Activated CD8-positive, alpha-beta T cell treated with anti-CD3 and anti-CD28 coated beads for 36 hours (primary cell): ENCODE measurements at regions not wholly inside any gene's neighbourhood (a gene's known extent, or its start where the extent isn't known, plus 50 kb on each side); places are given as distances from the start of the nearest gene placed in this dataset.

Experiments used
- ATAC-seq: fragments of 200-7000 bp; cut with Tn5 transposase; one replicate; pipeline ENCODE4 v1.10.0; 2021; ENCODE audit warnings: mild to moderate bottlenecking, moderate library complexity
- CTCF ChIA-PET: fragments of 350-600 bp; sonication (Branson Sonifier 250); formaldehyde crosslinking; loops from one replicate; lab custom pipeline; 2021; ENCODE audit warnings: antibody characterized with exemption; lab: Charles Lee
- POLR2A ChIA-PET: fragments of 350-600 bp; sonication (Branson Sonifier 250); formaldehyde crosslinking; loops from one replicate; lab custom pipeline; 2021; ENCODE audit warnings: antibody characterized with exemption; lab: Charles Lee
- DNase-seq: peaks from one replicate; pipeline ENCODE4 v3.0.0-alpha.2; 2020
- H3K27ac Mint-ChIP-seq: one replicate; pipeline ENCODE4 v1.8.0; 2021; ENCODE audit warnings: mild to moderate bottlenecking, mixed read lengths
- H3K27me3 Mint-ChIP-seq: one replicate; pipeline ENCODE4 v1.8.0; 2021; ENCODE audit warnings: mixed read lengths
- H3K36me3 Mint-ChIP-seq: one replicate; pipeline ENCODE4 v1.8.0; 2021; ENCODE audit warnings: low read depth, mixed read lengths
- H3K4me1 Mint-ChIP-seq: one replicate; pipeline ENCODE4 v1.8.0; 2021; ENCODE audit warnings: low read depth, mixed read lengths
- H3K4me3 Mint-ChIP-seq: one replicate; pipeline ENCODE4 v1.8.0; 2021; ENCODE audit warnings: mild to moderate bottlenecking, moderate library complexity, mixed read lengths
- H3K9me3 Mint-ChIP-seq: one replicate; pipeline ENCODE4 v1.8.0; 2021; ENCODE audit warnings: mixed read lengths
- intact Hi-C: fragments of 100-400 bp; cut with micrococcal nuclease; formaldehyde crosslinking; loops from one replicate; pipeline ENCODE4 v1.10.0; 2022
- TF ChIP-seq, protein P1 (sequence below): fragments of 200-600 bp; IDR thresholded peaks from one replicate; pipeline ENCODE4 v1.8.0; 2022; ENCODE audit warnings: antibody characterized with exemption, mild to moderate bottlenecking

DNA sequence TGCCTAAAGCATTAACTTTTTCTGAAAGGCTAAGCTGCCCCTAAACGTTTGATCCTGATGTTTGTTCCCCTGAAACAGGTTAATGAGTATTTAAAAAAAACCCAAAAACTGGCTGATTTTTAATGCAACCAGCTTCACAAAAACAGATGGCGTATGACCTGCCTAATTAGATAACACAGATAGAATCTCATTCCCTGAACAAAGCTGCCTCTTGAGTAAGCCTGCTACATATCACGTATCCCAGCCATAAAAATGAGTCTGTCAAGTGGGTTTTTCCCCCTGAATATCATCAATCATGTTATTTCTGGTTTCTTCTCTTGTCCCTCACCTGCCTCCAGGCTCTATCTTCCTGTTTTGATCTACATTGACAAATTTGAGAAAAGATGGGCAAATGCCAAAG, 154.2 kb upstream of the FAM9B start:
- Mint-ChIP-seq H3K27ac (no peak overlapping the region), H3K4me3 (no peak overlapping the region), H3K4me1 (no peaks in the 10 kb centered on the region), H3K36me3 (no peaks in the 10 kb centered on the region), H3K27me3 (no peaks in the 10 kb centered on the region), H3K9me3 (no peaks in the 10 kb centered on the region)
- ChIA-PET CTCF (interaction anchor here (0.7 kb wide), 1 partner anchor 399 kb away, joined by 3 read pairs; no protein-coding TSS in a partner anchor), POLR2A (no interaction called here)
- TF ChIP-seq, protein P1, sequence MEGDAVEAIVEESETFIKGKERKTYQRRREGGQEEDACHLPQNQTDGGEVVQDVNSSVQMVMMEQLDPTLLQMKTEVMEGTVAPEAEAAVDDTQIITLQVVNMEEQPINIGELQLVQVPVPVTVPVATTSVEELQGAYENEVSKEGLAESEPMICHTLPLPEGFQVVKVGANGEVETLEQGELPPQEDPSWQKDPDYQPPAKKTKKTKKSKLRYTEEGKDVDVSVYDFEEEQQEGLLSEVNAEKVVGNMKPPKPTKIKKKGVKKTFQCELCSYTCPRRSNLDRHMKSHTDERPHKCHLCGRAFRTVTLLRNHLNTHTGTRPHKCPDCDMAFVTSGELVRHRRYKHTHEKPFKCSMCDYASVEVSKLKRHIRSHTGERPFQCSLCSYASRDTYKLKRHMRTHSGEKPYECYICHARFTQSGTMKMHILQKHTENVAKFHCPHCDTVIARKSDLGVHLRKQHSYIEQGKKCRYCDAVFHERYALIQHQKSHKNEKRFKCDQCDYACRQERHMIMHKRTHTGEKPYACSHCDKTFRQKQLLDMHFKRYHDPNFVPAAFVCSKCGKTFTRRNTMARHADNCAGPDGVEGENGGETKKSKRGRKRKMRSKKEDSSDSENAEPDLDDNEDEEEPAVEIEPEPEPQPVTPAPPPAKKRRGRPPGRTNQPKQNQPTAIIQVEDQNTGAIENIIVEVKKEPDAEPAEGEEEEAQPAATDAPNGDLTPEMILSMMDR: no peak
- intact Hi-C loops: no loop called here
- no peak for ATAC-seq
- DNase-seq: no peak

DNA sequence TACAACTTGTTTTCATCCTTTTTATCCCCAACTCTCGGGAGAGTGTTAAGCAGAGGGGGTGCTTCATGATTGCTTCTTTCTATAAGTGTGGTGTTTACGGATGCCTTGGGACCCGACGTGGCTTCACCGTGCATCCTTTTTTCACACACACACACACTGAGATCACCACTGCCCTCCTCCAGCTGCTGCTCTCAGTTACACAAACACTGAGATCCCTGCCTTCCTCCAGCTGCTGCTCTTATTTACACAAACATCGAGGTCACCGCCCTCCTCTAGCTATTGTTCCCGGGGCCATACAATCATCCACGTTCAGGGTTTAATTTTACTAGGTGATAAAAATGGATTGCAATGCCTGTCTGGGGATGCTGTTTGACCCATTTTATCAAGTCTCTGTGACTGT, 155.4 kb upstream of the FAM9B start:
- ChIA-PET CTCF (no interaction called here), POLR2A (no interaction called here)
- TF ChIP-seq, protein P1: no peak
- Mint-ChIP-seq H3K27ac (no peak overlapping the region), H3K4me3 (no peak overlapping the region), H3K4me1 (no peaks in the 10 kb centered on the region), H3K36me3 (no peaks in the 10 kb centered on the region), H3K27me3 (no peaks in the 10 kb centered on the region), H3K9me3 (no peaks in the 10 kb centered on the region)
- intact Hi-C loops: no loop called here
- DNase-seq: no peak
- no peak for ATAC-seq

DNA sequence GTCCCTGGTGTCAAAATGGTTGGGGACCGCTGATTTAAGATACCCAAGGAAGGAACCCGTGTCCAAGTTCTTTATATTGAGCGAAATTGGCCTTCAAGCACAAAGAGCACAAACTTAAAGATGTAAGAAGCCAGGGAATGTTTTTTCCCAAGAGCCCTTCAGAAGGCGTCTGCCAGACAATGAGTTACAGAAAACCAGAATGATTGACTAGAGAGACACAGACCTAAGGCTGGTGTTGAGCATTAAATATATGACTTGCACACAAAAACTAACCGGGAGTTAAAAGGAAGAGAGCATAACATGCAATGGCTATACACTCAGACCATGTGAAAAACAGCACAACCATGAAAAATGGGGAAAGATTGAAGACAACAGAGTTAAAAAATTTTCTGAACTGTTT, 157.5 kb upstream of the FAM9B start:
- H3K4me1 Mint-ChIP-seq: peaks cover 4% of the 10 kb centered on the region
- DNase-seq: no peak
- intact Hi-C loops: no loop called here
- no peaks in the 10 kb centered on the region for H3K27me3 Mint-ChIP-seq
- H3K9me3 Mint-ChIP-seq: no peaks in the 10 kb centered on the region
- CTCF ChIA-PET: no interaction called here
- no peak for ATAC-seq
- TF ChIP-seq, protein P1: no peak
- no peak overlapping the region for H3K4me3 Mint-ChIP-seq
- H3K27ac Mint-ChIP-seq: no peak overlapping the region
- POLR2A ChIA-PET: no interaction called here
- no peaks in the 10 kb centered on the region for H3K36me3 Mint-ChIP-seq

DNA sequence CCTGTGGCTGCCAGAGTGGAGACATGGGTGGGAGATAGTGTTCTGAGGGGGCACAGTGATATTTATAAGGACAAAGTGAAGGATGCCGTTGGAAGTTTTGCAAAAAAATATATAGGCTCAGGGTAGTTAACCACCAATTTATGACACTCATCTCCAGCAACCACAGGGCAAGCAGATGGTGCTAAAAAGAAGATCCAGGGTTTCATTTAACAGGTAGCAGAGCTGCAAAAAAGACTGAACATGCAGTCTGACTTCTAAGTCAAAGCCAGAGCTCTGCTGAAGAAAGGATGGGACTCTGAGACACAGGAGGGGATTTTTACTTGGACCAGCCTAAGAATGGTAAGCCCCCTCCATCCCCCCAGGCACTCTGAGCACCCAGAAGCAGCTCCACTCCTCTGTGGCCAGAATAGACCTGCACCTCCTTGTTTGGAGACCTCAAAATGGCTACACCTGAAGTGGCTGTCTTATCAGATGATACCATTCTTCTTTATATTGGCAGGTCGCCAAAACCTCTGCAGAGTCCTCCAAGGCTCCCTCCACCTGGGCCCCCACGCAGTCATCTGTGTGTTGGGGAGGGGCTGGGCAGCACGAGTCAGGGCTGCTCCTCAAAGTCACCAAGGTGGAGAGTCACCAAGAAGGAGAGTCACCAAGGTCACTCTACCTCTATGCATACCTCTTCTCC, 161.4 kb upstream of the FAM9B start:
- Mint-ChIP-seq H3K27me3 (no peaks in the 10 kb centered on the region), H3K4me3 (no peak overlapping the region), H3K4me1 (peaks cover 6% of the 10 kb centered on the region), H3K9me3 (no peaks in the 10 kb centered on the region), H3K36me3 (no peaks in the 10 kb centered on the region), H3K27ac (no peak overlapping the region)
- CTCF ChIA-PET: no interaction called here
- DNase-seq (no peak), ATAC-seq (no peak)
- intact Hi-C loops: no loop called here
- POLR2A ChIA-PET: no interaction called here
- TF ChIP-seq, protein P1: no peak

DNA sequence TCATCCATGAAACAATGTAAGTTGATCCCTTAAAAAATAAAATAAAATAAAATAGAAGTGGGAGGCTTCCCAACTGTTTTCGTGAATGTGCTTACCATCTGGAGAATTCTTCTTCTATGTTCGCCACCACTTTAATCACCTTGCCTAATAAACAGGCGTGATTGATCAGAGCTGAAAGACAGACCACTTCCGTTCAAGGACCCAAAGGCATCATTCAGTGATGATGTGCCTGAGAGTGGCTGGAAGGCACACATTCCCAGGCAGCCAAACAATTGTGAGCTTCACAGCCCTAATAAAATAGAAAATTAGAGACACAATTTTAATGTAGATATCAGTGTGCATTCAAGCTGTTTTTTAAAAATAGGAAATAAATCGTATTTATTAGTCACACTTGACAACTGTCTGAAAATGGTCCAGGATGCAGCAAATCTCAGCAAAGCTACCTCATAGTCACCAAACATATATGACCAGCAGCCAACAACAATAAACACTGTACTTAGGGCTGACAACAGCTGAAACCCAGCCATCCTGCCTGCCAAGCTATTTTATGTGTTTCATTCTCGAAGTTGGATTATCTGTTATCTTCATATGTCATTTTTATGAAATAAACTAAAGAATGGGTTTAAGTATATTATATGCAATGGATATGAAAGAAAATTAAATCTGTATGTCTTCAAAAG, 163.2 kb upstream of the FAM9B start:
- no peak overlapping the region for H3K27ac Mint-ChIP-seq
- H3K27me3 Mint-ChIP-seq: no peaks in the 10 kb centered on the region
- DNase-seq: no peak
- no peaks in the 10 kb centered on the region for H3K9me3 Mint-ChIP-seq
- intact Hi-C loops: no loop called here
- CTCF ChIA-PET: no interaction called here
- no peak for ATAC-seq
- POLR2A ChIA-PET: interaction anchor here (0.6 kb wide), 1 partner anchor 364 kb away, joined by 3 read pairs; no protein-coding TSS in a partner anchor
- no peak overlapping the region for H3K4me3 Mint-ChIP-seq
- TF ChIP-seq, protein P1: no peak
- peaks cover 6% of the 10 kb centered on the region for H3K4me1 Mint-ChIP-seq
- no peaks in the 10 kb centered on the region for H3K36me3 Mint-ChIP-seq
